Retinal pigment epithelial cell (primary cell): ENCODE measurements at regions not wholly inside any gene's neighbourhood (a gene's known extent, or its start where the extent isn't known, plus 50 kb on each side); places are given as distances from the start of the nearest gene placed in this dataset.
"Not testable (repeated sequence)": the region's sequence is repeated elsewhere in the genome, so short reads cannot be mapped to it uniquely, and the experiment has no call there.

Source experiments
- DNase-seq: peaks from one replicate; pipeline ENCODE4 v3.0.0-alpha.2; 2010; ENCODE audit warnings: low read depth
- H3K4me3 ChIP-seq: 2 replicates; pipeline ENCODE4 v1.5.1; 2011; ENCODE audit warnings: mild to moderate bottlenecking, low read length, control low read depth, moderate library complexity
- CTCF ChIP-seq: conservative IDR thresholded peaks from 2 replicates; pipeline ENCODE4 v1.5.1; 2011; ENCODE audit warnings: low read depth, low read length, control low read depth, inconsistent platforms

- no peak for TF ChIP-seq CTCF
- H3K4me3 ChIP-seq: no peak overlapping the region
- no peak for DNase-seq
Measured at GRCh38 chr1:244773513-244773912, 61.9 kb upstream of the COX20 start.

GRCh38 chr1:244776783-244777182 lies 58.7 kb upstream of the COX20 start:
- DNase-seq, H3K4me3 ChIP-seq: not testable (repeated sequence)

- DNase-seq: no peak
- no peak for TF ChIP-seq CTCF
- H3K4me3 ChIP-seq: no peak overlapping the region
Measured at GRCh38 chr1:244778344-244778743, 57.1 kb upstream of the COX20 start.

- TF ChIP-seq CTCF: no peak
- DNase-seq: no peak
- no peak overlapping the region for H3K4me3 ChIP-seq
Measured at GRCh38 chr1:244779410-244779809, 56.0 kb upstream of the COX20 start.

- TF ChIP-seq CTCF: no peak
- no peak for DNase-seq
- H3K4me3 ChIP-seq: no peak overlapping the region
Measured at GRCh38 chr1:244780311-244780710, 55.1 kb upstream of the COX20 start.

- no peak for TF ChIP-seq CTCF
Measured at GRCh38 chr1:244782056-244782455, 53.4 kb upstream of the COX20 start.

GRCh38 chr1:244783138-244783537 lies 52.3 kb upstream of the COX20 start:
- TF ChIP-seq CTCF: no peak
- DNase-seq: no peak
- no peak overlapping the region for H3K4me3 ChIP-seq

More at GRCh38 chr1:244782056-244782455, 53.4 kb upstream of the COX20 start:
- no peak for DNase-seq
- H3K4me3 ChIP-seq: no peak overlapping the region
